ENCODE measurements at regions not wholly inside any gene's neighbourhood (a gene's known extent, or its start where the extent isn't known, plus 50 kb on each side); places are given as distances from the start of the nearest gene placed in this dataset.

DNA sequence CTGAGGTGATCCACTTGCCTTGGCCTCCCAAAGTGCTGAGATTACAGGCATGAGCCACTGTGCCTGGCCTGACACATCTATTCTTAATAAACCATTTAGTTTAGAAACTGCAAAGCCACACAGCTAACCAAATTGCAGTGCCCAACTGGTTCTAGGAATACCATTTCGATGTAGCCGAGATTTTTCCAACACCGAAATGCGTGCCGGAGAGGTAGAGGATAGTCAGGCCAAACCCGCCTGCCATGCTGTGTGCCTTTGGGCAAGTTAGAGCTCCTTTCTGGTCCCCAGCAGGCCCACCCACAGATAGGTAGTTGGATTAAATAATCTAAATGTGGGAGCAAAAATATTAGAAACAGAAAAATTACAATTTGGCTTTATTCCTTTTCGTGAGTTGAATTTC is 254.4 kb downstream of the FOXD2 start:
- TF ChIP-seq CTCF (conservative IDR thresholded peaks at IDR 0.05; ENCODE audit: low read length) (no peak), EZH2phosphoT487 (IDR thresholded peaks at IDR 0.05; ENCODE audit: borderline replicate concordance) (no peak)

Measured in Loucy (cell line).